Esophagus squamous epithelium (tissue), 5 donors: ENCODE measurements at regions not wholly inside any gene's neighbourhood (a gene's known extent, or its start where the extent isn't known, plus 50 kb on each side); places are given as distances from the start of the nearest gene placed in this dataset.

Experiments
- DNase-seq: peaks from one replicate; lab custom pipeline; 2025; lab: John Stamatoyannopoulos, UW
- H3K27ac ChIP-seq, 4 donors: fragments of 200-600 bp; sonication (generic); one replicate each; pipeline ENCODE4 v1.5.1; 2016 to 2019; ENCODE audit warnings: mild to moderate bottlenecking in 1 of 4
- H3K27me3 ChIP-seq, 4 donors: fragments of 200-600 bp; sonication (generic); 1 replicate in 3 of 4; 2 replicates in 1 of 4; pipeline versions ENCODE4 v1.5.1 to v1.6.0; 2017 to 2021; ENCODE audit warnings: antibody characterized with exemption in 1 of 4
- H3K36me3 ChIP-seq, 3 donors: fragments of 200-600 bp; sonication (generic); one replicate each; pipeline ENCODE4 v1.5.1; 2016 to 2019
- H3K4me1 ChIP-seq, 3 donors: fragments of 200-600 bp; sonication (generic); one replicate each; pipeline ENCODE4 v1.5.1; 2017 to 2019
- H3K4me3 ChIP-seq, 4 donors: fragments of 200-600 bp; sonication (generic); 1 replicate in 3 of 4; 2 replicates in 1 of 4; pipeline ENCODE4 v1.5.1; 2016 to 2019; ENCODE audit warnings: mild to moderate bottlenecking in 2 of 4, moderate library complexity in 1 of 4
- H3K9me3 ChIP-seq, 3 donors: fragments of 200-600 bp; sonication (generic); one replicate each; pipeline ENCODE4 v1.5.1; 2016 to 2019
- POLR2A ChIP-seq, 4 donors: fragments of 450-650 bp; IDR thresholded peaks; one replicate each; pipeline ENCODE4 v1.6.1; 2017; ENCODE audit warnings: antibody characterized with exemption in 4 of 4, mild to moderate bottlenecking in 4 of 4, moderate library complexity in 3 of 4
- WGBS, 2 donors: methylation state at CpG; one replicate each; pipeline ENCODE4 v1.1.5; 2018; 5-methylcytosine and 5-hydroxymethylcytosine counted together
- intact Hi-C: fragments of 100-400 bp; cut with DNase I; formaldehyde crosslinking; loops from one replicate; pipeline ENCODE4 v1.15.0; 2022
- TF ChIP-seq, protein P1 (sequence below), 6 experiments: fragments of 450-650 bp in 4 of 6; fragments of 200-600 bp in 2 of 6; sonication (generic) in 2 of 6; IDR thresholded peaks; one replicate each; pipeline ENCODE4 v1.5.1; 2016 to 2019; ENCODE audit warnings: antibody characterized with exemption in 6 of 6, mild to moderate bottlenecking in 4 of 6, moderate library complexity in 4 of 6
- donor health status: DM: yes; HTN: yes; CAD: no.

DNA sequence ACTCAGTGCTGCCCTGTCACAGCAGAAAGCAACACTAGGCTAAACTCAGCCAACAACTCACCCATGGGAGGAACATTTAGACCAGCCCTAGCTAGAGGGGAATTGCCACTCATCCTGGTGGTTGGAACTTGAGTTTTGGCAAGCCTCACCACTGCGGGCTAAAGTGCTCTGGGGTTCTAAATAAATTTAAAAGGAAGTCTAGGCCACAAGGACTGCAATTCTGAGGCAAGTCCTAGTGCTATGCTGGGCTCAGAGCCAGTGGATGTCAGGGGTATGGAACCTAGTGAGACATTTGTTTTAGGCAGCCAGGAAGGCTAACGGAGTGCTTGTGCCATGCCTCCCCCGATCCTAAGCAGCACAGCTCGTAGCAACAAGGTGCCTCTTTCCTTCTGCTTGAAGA is 78.0 kb downstream of the RGS13 start:
- no peak for DNase-seq
- 56 to 71% methylated on average over 3 of the region's 4 CpGs for WGBS, 2 donors
- Histone ChIP-seq H3K27ac (no peak overlapping the region), H3K9me3 (no peaks in the 10 kb centered on the region), H3K27me3 (no peaks in the 10 kb centered on the region), H3K4me3 (no peak overlapping the region), H3K4me1 (no peaks in the 10 kb centered on the region), H3K36me3 (no peaks in the 10 kb centered on the region)
- intact Hi-C loops, result no loop called here
- TF ChIP-seq POLR2A (IDR thresholded peaks at IDR 0.05), result no peak
- TF ChIP-seq, protein P1, sequence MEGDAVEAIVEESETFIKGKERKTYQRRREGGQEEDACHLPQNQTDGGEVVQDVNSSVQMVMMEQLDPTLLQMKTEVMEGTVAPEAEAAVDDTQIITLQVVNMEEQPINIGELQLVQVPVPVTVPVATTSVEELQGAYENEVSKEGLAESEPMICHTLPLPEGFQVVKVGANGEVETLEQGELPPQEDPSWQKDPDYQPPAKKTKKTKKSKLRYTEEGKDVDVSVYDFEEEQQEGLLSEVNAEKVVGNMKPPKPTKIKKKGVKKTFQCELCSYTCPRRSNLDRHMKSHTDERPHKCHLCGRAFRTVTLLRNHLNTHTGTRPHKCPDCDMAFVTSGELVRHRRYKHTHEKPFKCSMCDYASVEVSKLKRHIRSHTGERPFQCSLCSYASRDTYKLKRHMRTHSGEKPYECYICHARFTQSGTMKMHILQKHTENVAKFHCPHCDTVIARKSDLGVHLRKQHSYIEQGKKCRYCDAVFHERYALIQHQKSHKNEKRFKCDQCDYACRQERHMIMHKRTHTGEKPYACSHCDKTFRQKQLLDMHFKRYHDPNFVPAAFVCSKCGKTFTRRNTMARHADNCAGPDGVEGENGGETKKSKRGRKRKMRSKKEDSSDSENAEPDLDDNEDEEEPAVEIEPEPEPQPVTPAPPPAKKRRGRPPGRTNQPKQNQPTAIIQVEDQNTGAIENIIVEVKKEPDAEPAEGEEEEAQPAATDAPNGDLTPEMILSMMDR (IDR thresholded peaks at IDR 0.05), result no peak

DNA sequence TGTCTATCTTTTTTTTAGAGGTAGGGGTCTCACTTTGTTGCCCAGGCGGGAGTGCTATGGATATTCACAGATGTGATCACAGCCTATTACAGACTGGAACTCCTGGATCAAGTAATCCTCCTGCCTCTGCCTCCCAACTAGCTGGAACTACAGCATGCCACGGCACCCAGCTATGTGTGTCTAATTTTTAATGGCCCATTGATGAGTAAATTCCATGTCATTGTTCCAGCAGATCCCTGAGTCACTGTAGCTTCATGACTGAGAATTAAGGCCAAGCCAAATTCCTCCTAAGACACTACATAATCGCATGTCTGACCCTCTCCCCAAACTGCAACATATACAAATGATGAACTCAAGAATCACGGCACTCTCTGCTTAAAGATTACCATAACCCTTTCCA is 84.2 kb upstream of the RGS2 start:
- DNase-seq, result no peak
- no peaks in the 10 kb centered on the region for H3K27me3 ChIP-seq
- no peaks in the 10 kb centered on the region for H3K4me1 ChIP-seq
- peaks cover 0 to 7% (median 0%) of the 10 kb centered on the region in 3 donors for H3K9me3 ChIP-seq
- no peak overlapping the region for H3K4me3 ChIP-seq
- intact Hi-C loops, result no loop called here
- TF ChIP-seq, protein P1 (IDR thresholded peaks at IDR 0.05), result no peak
- TF ChIP-seq POLR2A (IDR thresholded peaks at IDR 0.05), result no peak
- H3K27ac ChIP-seq, result no peak overlapping the region
- no peaks in the 10 kb centered on the region for H3K36me3 ChIP-seq
- 74 to 76% methylated on average over 4 of the region's 4 CpGs for WGBS, 2 donors

DNA sequence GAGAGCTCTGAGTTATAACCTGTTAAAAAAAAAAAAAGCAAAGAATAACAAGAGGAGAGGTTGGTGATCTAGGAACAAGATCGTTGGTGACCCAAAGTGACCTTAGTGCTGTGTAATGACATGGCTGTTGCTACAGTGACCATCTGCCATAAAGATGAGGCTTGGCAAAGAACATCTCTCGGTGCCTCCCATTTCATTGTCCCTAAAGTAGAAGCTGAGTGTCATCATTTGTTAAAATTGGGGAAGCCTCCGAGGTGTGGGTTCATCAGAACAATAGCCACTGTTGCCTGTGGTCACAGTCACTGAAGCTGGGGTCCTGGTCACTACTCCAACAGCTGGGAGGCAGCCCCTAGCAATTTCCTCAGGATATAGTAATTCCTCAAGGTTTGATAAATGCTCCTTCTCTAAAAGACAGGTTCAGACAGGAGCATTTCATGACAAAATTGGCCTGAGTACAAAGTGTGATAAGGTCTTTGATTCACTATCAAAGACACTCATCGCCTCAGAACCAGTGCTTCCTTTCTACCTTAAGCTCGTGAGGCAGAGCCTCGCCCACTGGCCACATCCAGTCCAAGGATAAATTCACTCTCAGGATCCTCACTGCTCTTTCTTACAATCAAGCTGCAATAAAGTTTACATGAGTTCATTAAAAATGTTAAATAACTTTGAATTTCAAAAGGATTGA is 81.9 kb upstream of the RGS2 start:
- TF ChIP-seq, protein P1 (IDR thresholded peaks at IDR 0.05), result no peak
- no peak for TF ChIP-seq POLR2A (IDR thresholded peaks at IDR 0.05)
- Histone ChIP-seq H3K27me3 (no peaks in the 10 kb centered on the region), H3K36me3 (no peaks in the 10 kb centered on the region), H3K4me1 (no peaks in the 10 kb centered on the region), H3K27ac (no peak overlapping the region), H3K9me3 (no peaks in the 10 kb centered on the region), H3K4me3 (no peak overlapping the region)
- DNase-seq, result no peak
- WGBS, 2 donors, result 68 to 70% methylated on average over 6 of the region's 6 CpGs
- intact Hi-C loops, result no loop called here

DNA sequence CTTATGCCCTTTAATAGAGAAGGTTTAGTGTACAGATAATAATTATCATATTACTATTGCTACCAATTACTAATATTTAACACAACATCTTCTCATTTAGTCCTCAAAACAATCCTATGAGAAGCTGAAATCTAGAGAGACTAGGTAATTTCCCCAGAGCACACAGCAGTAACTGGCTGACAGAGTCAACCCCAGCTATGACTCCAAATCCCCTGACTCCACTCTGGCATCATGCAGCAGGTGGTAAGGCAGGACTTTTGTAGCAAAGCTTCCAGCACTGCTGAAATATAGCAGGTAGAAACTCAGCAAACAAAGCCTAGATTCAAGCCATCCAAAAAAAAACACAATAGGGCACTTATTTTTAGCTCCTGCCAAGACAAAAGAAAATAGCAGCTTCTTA is 79.3 kb upstream of the RGS2 start:
- Histone ChIP-seq H3K27me3 (no peaks in the 10 kb centered on the region), H3K4me1 (no peaks in the 10 kb centered on the region), H3K4me3 (no peak overlapping the region), H3K36me3 (no peaks in the 10 kb centered on the region), H3K9me3 (no peaks in the 10 kb centered on the region), H3K27ac (no peak overlapping the region)
- no peak for DNase-seq
- TF ChIP-seq POLR2A (IDR thresholded peaks at IDR 0.05), result no peak
- TF ChIP-seq, protein P1 (IDR thresholded peaks at IDR 0.05), result no peak
- intact Hi-C loops, result no loop called here

DNA sequence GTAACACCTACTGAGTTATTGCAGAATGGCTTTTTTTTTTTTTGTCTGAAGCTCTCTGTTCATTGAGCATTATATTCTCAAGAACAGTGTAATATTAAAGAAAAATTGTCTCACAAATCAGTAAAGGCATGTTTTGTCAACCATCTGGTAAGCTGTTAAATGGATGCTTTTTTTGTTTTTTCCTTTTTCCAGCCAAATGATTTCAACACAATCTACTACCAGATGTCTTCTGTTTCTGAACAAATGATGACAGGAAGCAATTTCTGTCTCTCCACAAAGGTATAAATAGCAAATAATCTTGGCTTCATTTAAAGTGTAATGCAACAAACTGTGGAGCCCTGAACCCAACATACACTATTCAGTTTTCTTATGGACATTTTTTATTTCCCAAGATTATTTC is 78.6 kb upstream of the RGS2 start:
- H3K36me3 ChIP-seq, result no peaks in the 10 kb centered on the region
- H3K4me3 ChIP-seq, result no peak overlapping the region
- H3K9me3 ChIP-seq, result no peaks in the 10 kb centered on the region
- TF ChIP-seq, protein P1 (IDR thresholded peaks at IDR 0.05), result no peak
- no peak for TF ChIP-seq POLR2A (IDR thresholded peaks at IDR 0.05)
- intact Hi-C loops, result no loop called here
- no peak for DNase-seq
- H3K27ac ChIP-seq, result no peak overlapping the region
- H3K4me1 ChIP-seq, result no peaks in the 10 kb centered on the region
- no peaks in the 10 kb centered on the region for H3K27me3 ChIP-seq
